HCT116 (cell line): ENCODE measurements at regions not wholly inside any gene's neighbourhood (a gene's known extent, or its start where the extent isn't known, plus 50 kb on each side); places are given as distances from the start of the nearest gene placed in this dataset.

Experiments
- CBX3 ChIP-seq: IDR thresholded peaks from 2 replicates; pipeline ENCODE4 v1.6.1; 2012; ENCODE audit warnings: low read depth
- EZH2 ChIP-seq: fragments of 200-600 bp; sonication (generic); IDR thresholded peaks from 2 replicates; pipeline ENCODE4 v1.6.1; 2017; ENCODE audit warnings: antibody characterized with exemption, mixed run types
- EZH2phosphoT487 ChIP-seq: fragments of 200-600 bp; IDR thresholded peaks from 2 replicates; pipeline ENCODE4 v1.6.1; 2018; ENCODE audit warnings: antibody characterized with exemption, borderline replicate concordance
- JUND ChIP-seq: IDR thresholded peaks from 2 replicates; pipeline ENCODE4 v1.6.1; 2012
- POLR2A ChIP-seq: IDR thresholded peaks from 2 replicates; pipeline ENCODE4 v1.7.0; 2011; ENCODE audit warnings: borderline replicate concordance; ENCODE audit not compliant: insufficient read depth, insufficient read length; ENCODE audit errors: extremely low read depth
- POLR2AphosphoS5 ChIP-seq: IDR thresholded peaks from 2 replicates; pipeline ENCODE4 v1.6.1; 2011; ENCODE audit warnings: mild to moderate bottlenecking, low read depth, low read length, moderate library complexity
- RAD21 ChIP-seq: IDR thresholded peaks from 2 replicates; pipeline ENCODE4 v1.6.1; 2012; ENCODE audit warnings: low read depth, mild to moderate bottlenecking
- SIN3A ChIP-seq: IDR thresholded peaks from 2 replicates; pipeline ENCODE4 v1.6.1; 2012; ENCODE audit warnings: low read depth
- SP1 ChIP-seq: IDR thresholded peaks from 2 replicates; pipeline ENCODE4 v1.6.1; 2012; ENCODE audit warnings: low read depth
- ZNF274 ChIP-seq: fragments of 200-500 bp; sonication (Bioruptor generic); IDR thresholded peaks from 2 replicates; pipeline ENCODE4 v1.6.1; 2014; ENCODE audit warnings: mild to moderate bottlenecking, low read depth, low read length, inconsistent platforms
- TF ChIP-seq, protein P1 (sequence below), 3 experiments: fragments of 200-600 bp in 1 of 3; sonication (generic) in 1 of 3; IDR thresholded peaks in 2 of 3; conservative IDR thresholded peaks in 1 of 3; 2 replicates each; pipeline ENCODE4 v1.5.1; 2012 to 2017; ENCODE audit warnings: low read depth in 2 of 3, low read length in 2 of 3, antibody characterized with exemption in 1 of 3, borderline replicate concordance in 1 of 3, control low read depth in 1 of 3, mild to moderate bottlenecking in 1 of 3, mixed read lengths in 1 of 3, mixed run types in 1 of 3, moderate library complexity in 1 of 3; ENCODE audit not compliant: insufficient read depth in 1 of 3
- TF ChIP-seq, protein P2 (sequence below): IDR thresholded peaks from 2 replicates; pipeline ENCODE4 v1.6.1; 2011; ENCODE audit warnings: mild to moderate bottlenecking, low read length, moderate library complexity; ENCODE audit not compliant: insufficient replicate concordance; ENCODE audit errors: extremely low read depth
- TF ChIP-seq, protein P3 (sequence below): IDR thresholded peaks from 2 replicates; pipeline ENCODE4 v1.6.1; 2012; ENCODE audit warnings: low read depth
- TF ChIP-seq, protein P4 (sequence below): IDR thresholded peaks from 2 replicates; pipeline ENCODE4 v1.6.1; 2012

DNA sequence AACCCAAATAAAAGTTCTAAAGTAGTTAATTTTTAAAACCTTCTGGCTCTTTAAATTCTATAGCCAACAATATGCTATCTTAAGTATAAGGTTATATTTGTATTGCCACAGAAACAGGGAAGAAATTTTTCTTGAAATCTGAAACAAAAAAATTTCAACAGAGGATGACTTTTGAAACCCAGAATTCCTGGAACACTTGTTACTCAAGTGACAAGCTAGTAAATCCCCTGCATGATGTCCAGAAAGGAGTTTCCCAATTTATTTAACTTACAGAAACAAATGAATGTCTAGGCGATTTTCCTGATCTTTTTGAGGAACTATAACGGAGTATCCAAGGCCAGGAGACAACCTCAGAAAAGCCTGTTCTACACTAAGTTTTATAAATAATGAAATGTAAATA, 69.6 kb downstream of the SLC41A2 start:
- TF ChIP-seq POLR2AphosphoS5 (no peak), SP1 (no peak), POLR2A (no peak), CBX3 (no peak), SIN3A (no peak), EZH2phosphoT487 (no peak), ZNF274 (no peak), JUND (no peak), RAD21 (no peak), EZH2 (no peak)
- TF ChIP-seq, protein P1, sequence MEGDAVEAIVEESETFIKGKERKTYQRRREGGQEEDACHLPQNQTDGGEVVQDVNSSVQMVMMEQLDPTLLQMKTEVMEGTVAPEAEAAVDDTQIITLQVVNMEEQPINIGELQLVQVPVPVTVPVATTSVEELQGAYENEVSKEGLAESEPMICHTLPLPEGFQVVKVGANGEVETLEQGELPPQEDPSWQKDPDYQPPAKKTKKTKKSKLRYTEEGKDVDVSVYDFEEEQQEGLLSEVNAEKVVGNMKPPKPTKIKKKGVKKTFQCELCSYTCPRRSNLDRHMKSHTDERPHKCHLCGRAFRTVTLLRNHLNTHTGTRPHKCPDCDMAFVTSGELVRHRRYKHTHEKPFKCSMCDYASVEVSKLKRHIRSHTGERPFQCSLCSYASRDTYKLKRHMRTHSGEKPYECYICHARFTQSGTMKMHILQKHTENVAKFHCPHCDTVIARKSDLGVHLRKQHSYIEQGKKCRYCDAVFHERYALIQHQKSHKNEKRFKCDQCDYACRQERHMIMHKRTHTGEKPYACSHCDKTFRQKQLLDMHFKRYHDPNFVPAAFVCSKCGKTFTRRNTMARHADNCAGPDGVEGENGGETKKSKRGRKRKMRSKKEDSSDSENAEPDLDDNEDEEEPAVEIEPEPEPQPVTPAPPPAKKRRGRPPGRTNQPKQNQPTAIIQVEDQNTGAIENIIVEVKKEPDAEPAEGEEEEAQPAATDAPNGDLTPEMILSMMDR (IDR thresholded peaks at IDR 0.05 in 2 of 3, conservative IDR thresholded peaks at IDR 0.05 in 1 of 3; ENCODE audit: borderline replicate concordance in 1 of 3, insufficient read depth in 1 of 3, low read depth in 2 of 3, low read length in 2 of 3), result no peak
- TF ChIP-seq, protein P2, sequence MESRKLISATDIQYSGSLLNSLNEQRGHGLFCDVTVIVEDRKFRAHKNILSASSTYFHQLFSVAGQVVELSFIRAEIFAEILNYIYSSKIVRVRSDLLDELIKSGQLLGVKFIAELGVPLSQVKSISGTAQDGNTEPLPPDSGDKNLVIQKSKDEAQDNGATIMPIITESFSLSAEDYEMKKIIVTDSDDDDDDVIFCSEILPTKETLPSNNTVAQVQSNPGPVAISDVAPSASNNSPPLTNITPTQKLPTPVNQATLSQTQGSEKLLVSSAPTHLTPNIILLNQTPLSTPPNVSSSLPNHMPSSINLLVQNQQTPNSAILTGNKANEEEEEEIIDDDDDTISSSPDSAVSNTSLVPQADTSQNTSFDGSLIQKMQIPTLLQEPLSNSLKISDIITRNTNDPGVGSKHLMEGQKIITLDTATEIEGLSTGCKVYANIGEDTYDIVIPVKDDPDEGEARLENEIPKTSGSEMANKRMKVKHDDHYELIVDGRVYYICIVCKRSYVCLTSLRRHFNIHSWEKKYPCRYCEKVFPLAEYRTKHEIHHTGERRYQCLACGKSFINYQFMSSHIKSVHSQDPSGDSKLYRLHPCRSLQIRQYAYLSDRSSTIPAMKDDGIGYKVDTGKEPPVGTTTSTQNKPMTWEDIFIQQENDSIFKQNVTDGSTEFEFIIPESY, result no peak
- TF ChIP-seq, protein P3, sequence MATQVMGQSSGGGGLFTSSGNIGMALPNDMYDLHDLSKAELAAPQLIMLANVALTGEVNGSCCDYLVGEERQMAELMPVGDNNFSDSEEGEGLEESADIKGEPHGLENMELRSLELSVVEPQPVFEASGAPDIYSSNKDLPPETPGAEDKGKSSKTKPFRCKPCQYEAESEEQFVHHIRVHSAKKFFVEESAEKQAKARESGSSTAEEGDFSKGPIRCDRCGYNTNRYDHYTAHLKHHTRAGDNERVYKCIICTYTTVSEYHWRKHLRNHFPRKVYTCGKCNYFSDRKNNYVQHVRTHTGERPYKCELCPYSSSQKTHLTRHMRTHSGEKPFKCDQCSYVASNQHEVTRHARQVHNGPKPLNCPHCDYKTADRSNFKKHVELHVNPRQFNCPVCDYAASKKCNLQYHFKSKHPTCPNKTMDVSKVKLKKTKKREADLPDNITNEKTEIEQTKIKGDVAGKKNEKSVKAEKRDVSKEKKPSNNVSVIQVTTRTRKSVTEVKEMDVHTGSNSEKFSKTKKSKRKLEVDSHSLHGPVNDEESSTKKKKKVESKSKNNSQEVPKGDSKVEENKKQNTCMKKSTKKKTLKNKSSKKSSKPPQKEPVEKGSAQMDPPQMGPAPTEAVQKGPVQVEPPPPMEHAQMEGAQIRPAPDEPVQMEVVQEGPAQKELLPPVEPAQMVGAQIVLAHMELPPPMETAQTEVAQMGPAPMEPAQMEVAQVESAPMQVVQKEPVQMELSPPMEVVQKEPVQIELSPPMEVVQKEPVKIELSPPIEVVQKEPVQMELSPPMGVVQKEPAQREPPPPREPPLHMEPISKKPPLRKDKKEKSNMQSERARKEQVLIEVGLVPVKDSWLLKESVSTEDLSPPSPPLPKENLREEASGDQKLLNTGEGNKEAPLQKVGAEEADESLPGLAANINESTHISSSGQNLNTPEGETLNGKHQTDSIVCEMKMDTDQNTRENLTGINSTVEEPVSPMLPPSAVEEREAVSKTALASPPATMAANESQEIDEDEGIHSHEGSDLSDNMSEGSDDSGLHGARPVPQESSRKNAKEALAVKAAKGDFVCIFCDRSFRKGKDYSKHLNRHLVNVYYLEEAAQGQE, result no peak
- TF ChIP-seq, protein P4, sequence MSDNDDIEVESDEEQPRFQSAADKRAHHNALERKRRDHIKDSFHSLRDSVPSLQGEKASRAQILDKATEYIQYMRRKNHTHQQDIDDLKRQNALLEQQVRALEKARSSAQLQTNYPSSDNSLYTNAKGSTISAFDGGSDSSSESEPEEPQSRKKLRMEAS, result no peak
